ENCODE measurements at regions not wholly inside any gene's neighbourhood (a gene's known extent, or its start where the extent isn't known, plus 50 kb on each side); places are given as distances from the start of the nearest gene placed in this dataset.

GRCh38 chr14:65301862-65302539, 110.5 kb upstream of the FUT8 start:
- H3K27ac ChIP-seq (replicated peaks) = no peak overlapping the region
- TF ChIP-seq REST (IDR thresholded peaks at IDR 0.05; ENCODE audit: insufficient replicate concordance, low read depth) (no peak), SPI1 (IDR thresholded peaks at IDR 0.05; ENCODE audit: borderline replicate concordance, low read depth) (no peak), POLR2AphosphoS5 (IDR thresholded peaks at IDR 0.05; ENCODE audit: low read depth) (no peak), GABPA (IDR thresholded peaks at IDR 0.05; ENCODE audit: low read depth) (no peak)
- TF ChIP-seq, protein P1, sequence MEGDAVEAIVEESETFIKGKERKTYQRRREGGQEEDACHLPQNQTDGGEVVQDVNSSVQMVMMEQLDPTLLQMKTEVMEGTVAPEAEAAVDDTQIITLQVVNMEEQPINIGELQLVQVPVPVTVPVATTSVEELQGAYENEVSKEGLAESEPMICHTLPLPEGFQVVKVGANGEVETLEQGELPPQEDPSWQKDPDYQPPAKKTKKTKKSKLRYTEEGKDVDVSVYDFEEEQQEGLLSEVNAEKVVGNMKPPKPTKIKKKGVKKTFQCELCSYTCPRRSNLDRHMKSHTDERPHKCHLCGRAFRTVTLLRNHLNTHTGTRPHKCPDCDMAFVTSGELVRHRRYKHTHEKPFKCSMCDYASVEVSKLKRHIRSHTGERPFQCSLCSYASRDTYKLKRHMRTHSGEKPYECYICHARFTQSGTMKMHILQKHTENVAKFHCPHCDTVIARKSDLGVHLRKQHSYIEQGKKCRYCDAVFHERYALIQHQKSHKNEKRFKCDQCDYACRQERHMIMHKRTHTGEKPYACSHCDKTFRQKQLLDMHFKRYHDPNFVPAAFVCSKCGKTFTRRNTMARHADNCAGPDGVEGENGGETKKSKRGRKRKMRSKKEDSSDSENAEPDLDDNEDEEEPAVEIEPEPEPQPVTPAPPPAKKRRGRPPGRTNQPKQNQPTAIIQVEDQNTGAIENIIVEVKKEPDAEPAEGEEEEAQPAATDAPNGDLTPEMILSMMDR (IDR thresholded peaks at IDR 0.05; ENCODE audit: insufficient read depth, low read length) = no peak

DNA sequence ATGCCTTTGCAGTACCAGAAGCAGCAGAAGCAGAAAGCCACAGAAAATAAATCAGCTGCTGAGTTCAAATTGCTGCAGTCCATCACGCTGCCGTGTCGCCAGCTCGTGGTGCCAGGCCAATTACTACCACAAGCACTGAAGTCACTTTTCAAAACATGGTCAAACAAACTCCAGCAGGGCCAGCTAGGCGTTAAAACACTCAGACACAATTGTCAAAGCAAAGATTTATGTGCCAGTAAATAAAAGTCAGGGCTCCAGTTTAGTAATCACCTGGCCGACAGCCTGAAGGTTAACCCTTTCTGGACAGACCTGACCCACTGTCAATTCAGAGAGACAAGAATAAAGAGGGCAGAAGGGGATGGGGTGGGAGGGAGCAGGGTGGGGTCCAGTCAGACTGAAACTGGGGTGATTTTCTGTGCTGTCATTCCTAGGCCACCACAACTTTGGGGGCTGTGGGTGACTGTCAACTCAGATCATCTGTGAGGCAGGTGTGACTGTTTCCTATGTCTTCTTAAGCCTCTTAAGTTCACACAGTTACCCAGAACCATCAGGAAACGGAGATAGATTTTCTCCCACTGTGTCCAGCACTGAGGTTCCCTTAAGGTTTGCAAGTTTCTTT, 109.8 kb upstream of the FUT8 start:
- Histone ChIP-seq H3K27me3 (ENCODE audit: insufficient read depth, poor library complexity, severe bottlenecking) (no peaks in the 10 kb centered on the region), H3K4me3 (replicated peaks; ENCODE audit: insufficient read depth, low read length) (no peak overlapping the region), H3K27ac (replicated peaks) (no peak overlapping the region)
- DNase-seq (ENCODE audit: low read depth in 1 of 2, low spot score in 1 of 2) = no peak
- TF ChIP-seq GABPA (IDR thresholded peaks at IDR 0.05; ENCODE audit: low read depth) (no peak), SPI1 (IDR thresholded peaks at IDR 0.05; ENCODE audit: borderline replicate concordance, low read depth) (no peak), POLR2AphosphoS5 (IDR thresholded peaks at IDR 0.05; ENCODE audit: low read depth) (no peak), REST (IDR thresholded peaks at IDR 0.05; ENCODE audit: insufficient replicate concordance, low read depth) (no peak)
- TF ChIP-seq, protein P1 (IDR thresholded peaks at IDR 0.05; ENCODE audit: insufficient read depth, low read length) = no peak

More at GRCh38 chr14:65301862-65302539, 110.5 kb upstream of the FUT8 start:
- no peak for DNase-seq (ENCODE audit: low read depth in 1 of 2, low spot score in 1 of 2)
- Histone ChIP-seq H3K4me3 (replicated peaks; ENCODE audit: insufficient read depth, low read length) (no peak overlapping the region), H3K27me3 (ENCODE audit: insufficient read depth, poor library complexity, severe bottlenecking) (no peaks in the 10 kb centered on the region)

- TF ChIP-seq SPI1 (IDR thresholded peaks at IDR 0.05; ENCODE audit: borderline replicate concordance, low read depth) (no peak), REST (IDR thresholded peaks at IDR 0.05; ENCODE audit: insufficient replicate concordance, low read depth) (no peak), POLR2AphosphoS5 (IDR thresholded peaks at IDR 0.05; ENCODE audit: low read depth) (no peak), GABPA (IDR thresholded peaks at IDR 0.05; ENCODE audit: low read depth) (no peak)
- TF ChIP-seq, protein P1 (IDR thresholded peaks at IDR 0.05; ENCODE audit: insufficient read depth, low read length) = no peak
- Histone ChIP-seq H3K27ac (replicated peaks) (no peak overlapping the region), H3K27me3 (ENCODE audit: insufficient read depth, poor library complexity, severe bottlenecking) (no peaks in the 10 kb centered on the region), H3K4me3 (replicated peaks; ENCODE audit: insufficient read depth, low read length) (no peak overlapping the region)
- no peak for DNase-seq (ENCODE audit: low read depth in 1 of 2, low spot score in 1 of 2)
Measured at GRCh38 chr14:65303190-65303898, 109.2 kb upstream of the FUT8 start.

All from HL-60 (cell line).